Gastroesophageal sphincter (tissue), 3 donors: ENCODE measurements at regions not wholly inside any gene's neighbourhood (a gene's known extent, or its start where the extent isn't known, plus 50 kb on each side); places are given as distances from the start of the nearest gene placed in this dataset.

Experiments used
- CTCF ChIP-seq, 4 experiments: fragments of 200-600 bp in 2 of 4; fragments of 450-650 bp in 2 of 4; sonication (generic) in 1 of 4; IDR thresholded peaks; one replicate each; pipeline ENCODE4 v1.5.1; 2017 to 2019; ENCODE audit warnings: antibody characterized with exemption in 4 of 4, mild to moderate bottlenecking in 2 of 4, moderate library complexity in 2 of 4
- POLR2AphosphoS5 ChIP-seq: sonication (generic); formaldehyde crosslinking; IDR thresholded peaks from one replicate; pipeline ENCODE4 v1.6.1; 2017; ENCODE audit warnings: antibody characterized with exemption

- TF ChIP-seq CTCF (IDR thresholded peaks at IDR 0.05) (no peak), POLR2AphosphoS5 (peak; percentile 42)
Measured at GRCh38 chr10:3477683-3478082, 305.1 kb upstream of the PITRM1 start.
